Neural progenitor cell (in vitro differentiated cells): ENCODE measurements at regions not wholly inside any gene's neighbourhood (a gene's known extent, or its start where the extent isn't known, plus 50 kb on each side); places are given as distances from the start of the nearest gene placed in this dataset.

ENCODE experiments used
- DNase-seq: peaks from one replicate; pipeline ENCODE4 v3.0.0-alpha.2; 2016; ENCODE audit warnings: low spot score
- H2AFZ ChIP-seq: fragments of 200-600 bp; sonication (generic); replicated peaks from 2 replicates; pipeline ENCODE4 v1.6.1; 2016; ENCODE audit warnings: antibody characterized with exemption
- H3F3A ChIP-seq: fragments of 200-600 bp; sonication (generic); 2 replicates; pipeline ENCODE4 v1.6.1; 2016; ENCODE audit warnings: antibody characterized with exemption, low read depth
- H3K27ac ChIP-seq: fragments of 200-600 bp; sonication (generic); 2 replicates; pipeline ENCODE4 v1.5.1; 2016; ENCODE audit warnings: mild to moderate bottlenecking
- H3K27me3 ChIP-seq: fragments of 200-600 bp; sonication (generic); 2 replicates; pipeline ENCODE4 v1.6.1; 2016; ENCODE audit warnings: mild to moderate bottlenecking, moderate library complexity
- H3K36me3 ChIP-seq: fragments of 200-600 bp; sonication (generic); 2 replicates; pipeline ENCODE4 v1.5.1; 2016
- H3K4me1 ChIP-seq: fragments of 200-600 bp; sonication (generic); 2 replicates; pipeline ENCODE4 v1.6.1; 2016; ENCODE audit warnings: mixed run types
- H3K4me2 ChIP-seq: fragments of 200-600 bp; sonication (generic); 2 replicates; pipeline ENCODE4 v1.6.1; 2016
- H3K4me3 ChIP-seq: fragments of 200-600 bp; sonication (generic); 2 replicates; pipeline ENCODE4 v1.5.1; 2016
- H3K79me2 ChIP-seq: fragments of 200-600 bp; sonication (generic); 2 replicates; pipeline ENCODE4 v1.6.1; 2016; ENCODE audit warnings: low read depth
- H3K9ac ChIP-seq: fragments of 200-600 bp; sonication (generic); 2 replicates; pipeline ENCODE4 v1.6.1; 2016
- H3K9me3 ChIP-seq: fragments of 200-600 bp; sonication (generic); 2 replicates; pipeline ENCODE4 v1.5.1; 2016; ENCODE audit warnings: low read depth
- H4K20me1 ChIP-seq: fragments of 200-600 bp; sonication (generic); 2 replicates; pipeline ENCODE4 v1.6.1; 2016; ENCODE audit warnings: low read depth
- H3K27ac Mint-ChIP-seq: 3 replicates; pipeline ENCODE4 v1.8.0; 2021; ENCODE audit warnings: mixed read lengths
- H3K27me3 Mint-ChIP-seq: 2 replicates; pipeline ENCODE4 v1.8.0; 2022; ENCODE audit warnings: low read depth, mild to moderate bottlenecking, inconsistent platforms, moderate library complexity, mixed read lengths; ENCODE audit not compliant: insufficient read depth
- H3K36me3 Mint-ChIP-seq: 3 replicates; pipeline ENCODE4 v1.8.0; 2021; ENCODE audit warnings: mixed read lengths
- H3K4me1 Mint-ChIP-seq: 3 replicates; pipeline ENCODE4 v1.8.0; 2021; ENCODE audit warnings: mixed read lengths
- H3K4me3 Mint-ChIP-seq: 3 replicates; pipeline ENCODE4 v1.8.0; 2021; ENCODE audit warnings: mild to moderate bottlenecking, moderate library complexity, mixed read lengths
- H3K9me3 Mint-ChIP-seq: 3 replicates; pipeline ENCODE4 v1.8.0; 2020; ENCODE audit warnings: mixed read lengths
- EZH2 ChIP-seq: fragments of 200-600 bp; sonication (generic); IDR thresholded peaks from 2 replicates; pipeline ENCODE4 v1.6.1; 2017; ENCODE audit warnings: antibody characterized with exemption, mild to moderate bottlenecking, moderate library complexity
- EZH2phosphoT487 ChIP-seq: fragments of 200-600 bp; sonication (generic); IDR thresholded peaks from 2 replicates; pipeline ENCODE4 v1.6.1; 2017; ENCODE audit warnings: antibody characterized with exemption
- TF ChIP-seq, protein P1 (sequence below): fragments of 200-600 bp; sonication (generic); IDR thresholded peaks from 2 replicates; pipeline ENCODE4 v1.5.1; 2017; ENCODE audit warnings: antibody characterized with exemption, mild to moderate bottlenecking

DNA sequence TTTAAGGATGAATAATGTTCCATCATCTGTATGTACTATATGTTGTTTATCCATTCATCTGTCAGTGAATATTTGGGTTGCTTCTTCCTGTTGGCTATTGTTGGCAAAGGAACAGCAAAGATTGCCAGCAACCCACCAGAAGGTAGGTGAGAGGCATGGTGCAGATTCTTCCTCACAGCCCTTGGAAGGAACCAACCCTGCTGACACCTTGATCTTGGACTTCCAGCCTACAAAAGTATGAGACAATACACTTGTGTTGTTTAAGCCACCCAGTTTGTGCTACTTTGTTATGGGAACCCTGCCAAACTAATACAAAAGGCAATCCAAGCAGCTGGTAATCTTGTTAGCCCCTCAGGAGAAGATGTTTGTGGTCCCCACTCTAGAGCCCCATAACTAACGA lies 122.0 kb downstream of the CARTPT start:
- no peaks in the 10 kb centered on the region for H3K36me3 ChIP-seq
- H3K79me2 ChIP-seq: no peaks in the 10 kb centered on the region
- no peak for TF ChIP-seq EZH2
- TF ChIP-seq, protein P1, sequence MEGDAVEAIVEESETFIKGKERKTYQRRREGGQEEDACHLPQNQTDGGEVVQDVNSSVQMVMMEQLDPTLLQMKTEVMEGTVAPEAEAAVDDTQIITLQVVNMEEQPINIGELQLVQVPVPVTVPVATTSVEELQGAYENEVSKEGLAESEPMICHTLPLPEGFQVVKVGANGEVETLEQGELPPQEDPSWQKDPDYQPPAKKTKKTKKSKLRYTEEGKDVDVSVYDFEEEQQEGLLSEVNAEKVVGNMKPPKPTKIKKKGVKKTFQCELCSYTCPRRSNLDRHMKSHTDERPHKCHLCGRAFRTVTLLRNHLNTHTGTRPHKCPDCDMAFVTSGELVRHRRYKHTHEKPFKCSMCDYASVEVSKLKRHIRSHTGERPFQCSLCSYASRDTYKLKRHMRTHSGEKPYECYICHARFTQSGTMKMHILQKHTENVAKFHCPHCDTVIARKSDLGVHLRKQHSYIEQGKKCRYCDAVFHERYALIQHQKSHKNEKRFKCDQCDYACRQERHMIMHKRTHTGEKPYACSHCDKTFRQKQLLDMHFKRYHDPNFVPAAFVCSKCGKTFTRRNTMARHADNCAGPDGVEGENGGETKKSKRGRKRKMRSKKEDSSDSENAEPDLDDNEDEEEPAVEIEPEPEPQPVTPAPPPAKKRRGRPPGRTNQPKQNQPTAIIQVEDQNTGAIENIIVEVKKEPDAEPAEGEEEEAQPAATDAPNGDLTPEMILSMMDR: no peak
- no peak for TF ChIP-seq EZH2phosphoT487
- no peak for DNase-seq
- no peak overlapping the region for H3K9ac ChIP-seq
- no peaks in the 10 kb centered on the region for H3K27me3 ChIP-seq
- Mint-ChIP-seq H3K4me1 (peaks cover 13% of the 10 kb centered on the region), H3K4me3 (no peak overlapping the region), H3K36me3 (no peaks in the 10 kb centered on the region), H3K9me3 (no peaks in the 10 kb centered on the region), H3K27ac (no peak overlapping the region), H3K27me3 (no peaks in the 10 kb centered on the region)
- no peak overlapping the region for H2AFZ ChIP-seq
- H3K4me1 ChIP-seq: no peaks in the 10 kb centered on the region
- H4K20me1 ChIP-seq: no peaks in the 10 kb centered on the region
- H3K4me2 ChIP-seq: no peak overlapping the region
- H3F3A ChIP-seq: no peaks in the 10 kb centered on the region
- no peak overlapping the region for H3K27ac ChIP-seq
- no peaks in the 10 kb centered on the region for H3K9me3 ChIP-seq
- no peak overlapping the region for H3K4me3 ChIP-seq

DNA sequence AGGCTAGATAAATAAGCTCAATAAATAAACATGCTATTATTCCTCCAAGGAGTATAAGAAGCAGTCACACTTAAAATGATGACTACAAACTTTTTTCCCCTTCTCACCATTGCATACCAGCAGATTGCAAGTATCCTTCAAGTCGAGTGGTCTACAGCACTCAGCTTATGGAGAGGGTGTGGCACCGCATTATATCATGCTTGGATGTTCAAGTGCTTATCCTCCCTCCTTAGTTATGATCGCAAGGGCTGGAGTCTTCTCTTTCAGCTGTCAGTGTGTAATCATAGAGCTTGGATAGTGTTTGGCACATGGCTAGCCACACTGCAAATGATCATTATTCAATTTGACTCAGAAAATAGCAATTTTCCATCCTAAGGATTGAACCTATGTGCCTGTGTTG lies 124.0 kb downstream of the CARTPT start:
- no peaks in the 10 kb centered on the region for H3K4me1 ChIP-seq
- peaks cover 4% of the 10 kb centered on the region for H3K9me3 Mint-ChIP-seq
- H3K27ac ChIP-seq: no peak overlapping the region
- H3K9ac ChIP-seq: no peak overlapping the region
- no peak overlapping the region for H3K4me3 Mint-ChIP-seq
- DNase-seq: no peak
- no peaks in the 10 kb centered on the region for H3K36me3 Mint-ChIP-seq
- H3K4me3 ChIP-seq: no peak overlapping the region
- no peaks in the 10 kb centered on the region for H3F3A ChIP-seq
- H4K20me1 ChIP-seq: no peaks in the 10 kb centered on the region
- H3K4me1 Mint-ChIP-seq: peaks cover 13% of the 10 kb centered on the region
- TF ChIP-seq, protein P1: no peak
- no peak for TF ChIP-seq EZH2phosphoT487
- H3K27me3 ChIP-seq: no peaks in the 10 kb centered on the region
- H3K79me2 ChIP-seq: no peaks in the 10 kb centered on the region
- no peak overlapping the region for H3K27ac Mint-ChIP-seq
- H3K27me3 Mint-ChIP-seq: no peaks in the 10 kb centered on the region
- H2AFZ ChIP-seq: no peak overlapping the region
- no peaks in the 10 kb centered on the region for H3K36me3 ChIP-seq
- H3K4me2 ChIP-seq: no peak overlapping the region
- no peaks in the 10 kb centered on the region for H3K9me3 ChIP-seq

DNA sequence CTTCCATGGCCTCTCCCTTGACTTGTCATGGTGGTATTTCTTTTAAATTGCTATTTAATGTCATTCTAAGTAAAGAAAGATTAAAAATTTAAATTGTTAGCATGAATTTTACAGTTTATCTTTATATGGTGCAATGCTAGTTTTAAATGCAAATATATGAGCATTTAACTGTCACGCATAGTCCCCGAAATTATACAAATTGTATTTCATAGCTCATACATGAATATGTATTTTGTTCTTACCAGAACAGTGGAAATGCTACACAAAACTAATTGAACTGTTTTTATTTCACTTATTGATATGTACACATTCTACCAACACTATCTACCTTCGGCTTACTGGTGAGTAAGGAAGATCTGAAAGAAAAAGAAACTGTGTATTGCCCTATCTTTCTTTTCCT lies 125.8 kb downstream of the CARTPT start:
- peaks cover 5% of the 10 kb centered on the region for H3K36me3 Mint-ChIP-seq
- Histone ChIP-seq H3K4me1 (no peaks in the 10 kb centered on the region), H3K9ac (no peak overlapping the region), H3K27me3 (no peaks in the 10 kb centered on the region), H3K4me3 (no peak overlapping the region), H3K27ac (no peak overlapping the region), H3F3A (no peaks in the 10 kb centered on the region), H3K79me2 (no peaks in the 10 kb centered on the region), H3K9me3 (peaks cover 5% of the 10 kb centered on the region), H2AFZ (peak overlapping the region; percentile 38), H3K36me3 (no peaks in the 10 kb centered on the region), H4K20me1 (no peaks in the 10 kb centered on the region), H3K4me2 (no peak overlapping the region)
- peaks cover 14% of the 10 kb centered on the region for H3K9me3 Mint-ChIP-seq
- peaks cover 2% of the 10 kb centered on the region for H3K27me3 Mint-ChIP-seq
- no peak for DNase-seq
- H3K27ac Mint-ChIP-seq: no peak overlapping the region
- TF ChIP-seq, protein P1: no peak
- TF ChIP-seq EZH2phosphoT487 (no peak), EZH2 (no peak)
- peaks cover 2% of the 10 kb centered on the region for H3K4me1 Mint-ChIP-seq
- H3K4me3 Mint-ChIP-seq: no peak overlapping the region

DNA sequence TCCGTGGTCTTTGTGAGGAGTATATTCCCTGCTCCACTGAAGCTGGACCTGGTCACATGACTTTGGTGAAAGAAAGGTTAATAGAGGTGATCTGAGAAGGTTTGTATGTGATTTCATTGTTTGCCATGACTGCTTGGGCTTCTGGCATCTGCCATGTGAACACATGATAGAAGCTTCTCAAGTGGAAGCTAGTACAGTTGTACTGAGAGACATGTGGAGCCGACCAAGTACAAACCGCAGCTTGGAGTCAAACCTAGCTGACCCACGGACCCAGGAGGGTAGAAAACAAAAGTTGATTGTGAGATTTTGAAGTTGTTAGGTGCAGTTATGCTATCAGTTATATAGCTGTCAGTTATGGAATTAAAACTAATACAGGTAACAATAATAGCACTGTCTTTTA lies 140.4 kb downstream of the CARTPT start:
- peaks cover 3% of the 10 kb centered on the region for H3K36me3 Mint-ChIP-seq
- Histone ChIP-seq H3K27ac (no peak overlapping the region), H3K9ac (no peak overlapping the region), H3K79me2 (no peaks in the 10 kb centered on the region), H3K4me3 (no peak overlapping the region), H3K4me2 (no peak overlapping the region), H3K4me1 (peaks cover 4% of the 10 kb centered on the region), H3K27me3 (no peaks in the 10 kb centered on the region), H4K20me1 (no peaks in the 10 kb centered on the region), H2AFZ (no peak overlapping the region), H3K9me3 (no peaks in the 10 kb centered on the region), H3K36me3 (no peaks in the 10 kb centered on the region), H3F3A (no peaks in the 10 kb centered on the region)
- peaks cover 4% of the 10 kb centered on the region for H3K4me1 Mint-ChIP-seq
- H3K9me3 Mint-ChIP-seq: peaks cover 14% of the 10 kb centered on the region
- no peak for DNase-seq
- peaks cover 4% of the 10 kb centered on the region for H3K27me3 Mint-ChIP-seq
- no peak for TF ChIP-seq EZH2phosphoT487
- no peak for TF ChIP-seq EZH2
- TF ChIP-seq, protein P1: no peak
- H3K4me3 Mint-ChIP-seq: no peak overlapping the region
- H3K27ac Mint-ChIP-seq: no peak overlapping the region
